ENCODE measurements at regions not wholly inside any gene's neighbourhood (a gene's known extent, or its start where the extent isn't known, plus 50 kb on each side); places are given as distances from the start of the nearest gene placed in this dataset.
A peak's percentile ranks its signal among the peaks of the same experiment; 100 is the strongest.

DNA sequence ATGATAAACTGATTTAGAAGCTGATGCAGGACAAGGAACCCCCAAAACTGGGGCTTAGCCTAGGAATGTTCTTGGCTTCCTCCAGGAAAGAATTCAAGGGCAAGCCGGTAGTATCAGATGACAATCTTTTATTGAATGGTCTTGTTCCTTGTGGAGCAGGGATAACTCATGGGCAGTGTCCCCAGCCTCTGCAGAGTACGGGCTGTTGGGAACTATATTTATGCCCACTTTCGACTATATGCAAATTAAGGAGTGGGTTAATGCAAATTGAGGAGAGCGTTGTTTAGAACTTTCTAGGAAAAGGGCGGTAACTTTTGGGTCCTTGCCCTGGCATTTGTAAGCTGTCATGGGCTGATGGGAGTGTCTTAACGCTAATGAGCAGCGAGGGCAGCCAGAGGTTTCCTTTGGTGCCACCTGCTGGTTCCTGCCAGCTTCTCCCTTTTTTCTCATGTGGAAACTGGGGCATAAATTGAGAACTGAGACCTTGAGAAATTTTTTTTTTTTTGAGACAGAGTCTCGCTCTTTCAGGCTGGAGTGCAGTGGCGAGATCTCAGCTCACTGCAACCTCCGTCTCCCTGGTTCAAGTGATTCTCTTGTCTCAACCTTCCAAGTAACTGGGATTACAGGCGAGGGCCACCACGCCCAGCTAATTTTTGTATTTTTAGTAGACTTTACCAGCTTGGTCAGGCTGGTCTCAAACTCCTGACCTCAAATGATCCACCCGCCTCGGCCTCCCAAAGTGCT, 79.4 kb upstream of the ABCC4 start:
- TF ChIP-seq, protein P1, sequence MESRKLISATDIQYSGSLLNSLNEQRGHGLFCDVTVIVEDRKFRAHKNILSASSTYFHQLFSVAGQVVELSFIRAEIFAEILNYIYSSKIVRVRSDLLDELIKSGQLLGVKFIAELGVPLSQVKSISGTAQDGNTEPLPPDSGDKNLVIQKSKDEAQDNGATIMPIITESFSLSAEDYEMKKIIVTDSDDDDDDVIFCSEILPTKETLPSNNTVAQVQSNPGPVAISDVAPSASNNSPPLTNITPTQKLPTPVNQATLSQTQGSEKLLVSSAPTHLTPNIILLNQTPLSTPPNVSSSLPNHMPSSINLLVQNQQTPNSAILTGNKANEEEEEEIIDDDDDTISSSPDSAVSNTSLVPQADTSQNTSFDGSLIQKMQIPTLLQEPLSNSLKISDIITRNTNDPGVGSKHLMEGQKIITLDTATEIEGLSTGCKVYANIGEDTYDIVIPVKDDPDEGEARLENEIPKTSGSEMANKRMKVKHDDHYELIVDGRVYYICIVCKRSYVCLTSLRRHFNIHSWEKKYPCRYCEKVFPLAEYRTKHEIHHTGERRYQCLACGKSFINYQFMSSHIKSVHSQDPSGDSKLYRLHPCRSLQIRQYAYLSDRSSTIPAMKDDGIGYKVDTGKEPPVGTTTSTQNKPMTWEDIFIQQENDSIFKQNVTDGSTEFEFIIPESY (IDR thresholded peaks at IDR 0.05) = no peak
- TF ChIP-seq, protein P2, sequence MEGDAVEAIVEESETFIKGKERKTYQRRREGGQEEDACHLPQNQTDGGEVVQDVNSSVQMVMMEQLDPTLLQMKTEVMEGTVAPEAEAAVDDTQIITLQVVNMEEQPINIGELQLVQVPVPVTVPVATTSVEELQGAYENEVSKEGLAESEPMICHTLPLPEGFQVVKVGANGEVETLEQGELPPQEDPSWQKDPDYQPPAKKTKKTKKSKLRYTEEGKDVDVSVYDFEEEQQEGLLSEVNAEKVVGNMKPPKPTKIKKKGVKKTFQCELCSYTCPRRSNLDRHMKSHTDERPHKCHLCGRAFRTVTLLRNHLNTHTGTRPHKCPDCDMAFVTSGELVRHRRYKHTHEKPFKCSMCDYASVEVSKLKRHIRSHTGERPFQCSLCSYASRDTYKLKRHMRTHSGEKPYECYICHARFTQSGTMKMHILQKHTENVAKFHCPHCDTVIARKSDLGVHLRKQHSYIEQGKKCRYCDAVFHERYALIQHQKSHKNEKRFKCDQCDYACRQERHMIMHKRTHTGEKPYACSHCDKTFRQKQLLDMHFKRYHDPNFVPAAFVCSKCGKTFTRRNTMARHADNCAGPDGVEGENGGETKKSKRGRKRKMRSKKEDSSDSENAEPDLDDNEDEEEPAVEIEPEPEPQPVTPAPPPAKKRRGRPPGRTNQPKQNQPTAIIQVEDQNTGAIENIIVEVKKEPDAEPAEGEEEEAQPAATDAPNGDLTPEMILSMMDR (IDR thresholded peaks at IDR 0.05; ENCODE audit: low read depth, low read length, missing input control) = peak; percentile 85
- no peak for TF ChIP-seq EGR1 (IDR thresholded peaks at IDR 0.05; ENCODE audit: low read depth in 2 of 2)
- no peak for TF ChIP-seq HNF4G (IDR thresholded peaks at IDR 0.05)
- TF ChIP-seq SP1 (IDR thresholded peaks at IDR 0.05) = no peak
- TF ChIP-seq TAF1 (conservative IDR thresholded peaks at IDR 0.05) = no peak
- TF ChIP-seq, protein P3, sequence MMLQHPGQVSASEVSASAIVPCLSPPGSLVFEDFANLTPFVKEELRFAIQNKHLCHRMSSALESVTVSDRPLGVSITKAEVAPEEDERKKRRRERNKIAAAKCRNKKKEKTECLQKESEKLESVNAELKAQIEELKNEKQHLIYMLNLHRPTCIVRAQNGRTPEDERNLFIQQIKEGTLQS (IDR thresholded peaks at IDR 0.05) = no peak
- peak; percentile 95 to 97 for TF ChIP-seq RAD21 (IDR thresholded peaks at IDR 0.05)
- no peak for TF ChIP-seq JUND (IDR thresholded peaks at IDR 0.05)
- TF ChIP-seq, protein P4, sequence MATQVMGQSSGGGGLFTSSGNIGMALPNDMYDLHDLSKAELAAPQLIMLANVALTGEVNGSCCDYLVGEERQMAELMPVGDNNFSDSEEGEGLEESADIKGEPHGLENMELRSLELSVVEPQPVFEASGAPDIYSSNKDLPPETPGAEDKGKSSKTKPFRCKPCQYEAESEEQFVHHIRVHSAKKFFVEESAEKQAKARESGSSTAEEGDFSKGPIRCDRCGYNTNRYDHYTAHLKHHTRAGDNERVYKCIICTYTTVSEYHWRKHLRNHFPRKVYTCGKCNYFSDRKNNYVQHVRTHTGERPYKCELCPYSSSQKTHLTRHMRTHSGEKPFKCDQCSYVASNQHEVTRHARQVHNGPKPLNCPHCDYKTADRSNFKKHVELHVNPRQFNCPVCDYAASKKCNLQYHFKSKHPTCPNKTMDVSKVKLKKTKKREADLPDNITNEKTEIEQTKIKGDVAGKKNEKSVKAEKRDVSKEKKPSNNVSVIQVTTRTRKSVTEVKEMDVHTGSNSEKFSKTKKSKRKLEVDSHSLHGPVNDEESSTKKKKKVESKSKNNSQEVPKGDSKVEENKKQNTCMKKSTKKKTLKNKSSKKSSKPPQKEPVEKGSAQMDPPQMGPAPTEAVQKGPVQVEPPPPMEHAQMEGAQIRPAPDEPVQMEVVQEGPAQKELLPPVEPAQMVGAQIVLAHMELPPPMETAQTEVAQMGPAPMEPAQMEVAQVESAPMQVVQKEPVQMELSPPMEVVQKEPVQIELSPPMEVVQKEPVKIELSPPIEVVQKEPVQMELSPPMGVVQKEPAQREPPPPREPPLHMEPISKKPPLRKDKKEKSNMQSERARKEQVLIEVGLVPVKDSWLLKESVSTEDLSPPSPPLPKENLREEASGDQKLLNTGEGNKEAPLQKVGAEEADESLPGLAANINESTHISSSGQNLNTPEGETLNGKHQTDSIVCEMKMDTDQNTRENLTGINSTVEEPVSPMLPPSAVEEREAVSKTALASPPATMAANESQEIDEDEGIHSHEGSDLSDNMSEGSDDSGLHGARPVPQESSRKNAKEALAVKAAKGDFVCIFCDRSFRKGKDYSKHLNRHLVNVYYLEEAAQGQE (IDR thresholded peaks at IDR 0.05) = no peak
- peak in 1 of 2 donors; percentile 24 for TF ChIP-seq HNF4A (conservative IDR thresholded peaks at IDR 0.05)
- TF ChIP-seq YY1 (IDR thresholded peaks at IDR 0.05) = no peak

All from liver (tissue), 3 donors.